ENCODE measurements at regions not wholly inside any gene's neighbourhood (a gene's known extent, or its start where the extent isn't known, plus 50 kb on each side); places are given as distances from the start of the nearest gene placed in this dataset.

DNA sequence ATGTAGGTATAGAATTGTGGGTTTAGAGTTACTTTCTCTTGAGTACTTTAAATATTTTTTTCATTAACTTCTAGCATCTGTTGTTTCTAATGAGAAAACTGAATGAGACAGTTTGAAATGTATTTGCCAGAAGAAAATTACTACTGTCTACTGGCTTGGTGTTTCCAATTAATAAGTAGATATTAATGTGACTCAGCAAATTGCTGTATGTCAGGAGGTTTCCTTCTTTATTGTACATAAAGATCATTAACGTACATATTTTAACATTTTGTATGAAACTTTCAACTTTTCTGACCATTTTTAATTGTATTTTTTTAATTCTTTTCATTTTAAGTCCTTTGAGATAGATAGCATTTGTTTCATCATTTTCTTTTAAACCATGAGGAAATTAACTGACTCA, 135.1 kb upstream of the SLC22A23 start:
- TF ChIP-seq, protein P1, sequence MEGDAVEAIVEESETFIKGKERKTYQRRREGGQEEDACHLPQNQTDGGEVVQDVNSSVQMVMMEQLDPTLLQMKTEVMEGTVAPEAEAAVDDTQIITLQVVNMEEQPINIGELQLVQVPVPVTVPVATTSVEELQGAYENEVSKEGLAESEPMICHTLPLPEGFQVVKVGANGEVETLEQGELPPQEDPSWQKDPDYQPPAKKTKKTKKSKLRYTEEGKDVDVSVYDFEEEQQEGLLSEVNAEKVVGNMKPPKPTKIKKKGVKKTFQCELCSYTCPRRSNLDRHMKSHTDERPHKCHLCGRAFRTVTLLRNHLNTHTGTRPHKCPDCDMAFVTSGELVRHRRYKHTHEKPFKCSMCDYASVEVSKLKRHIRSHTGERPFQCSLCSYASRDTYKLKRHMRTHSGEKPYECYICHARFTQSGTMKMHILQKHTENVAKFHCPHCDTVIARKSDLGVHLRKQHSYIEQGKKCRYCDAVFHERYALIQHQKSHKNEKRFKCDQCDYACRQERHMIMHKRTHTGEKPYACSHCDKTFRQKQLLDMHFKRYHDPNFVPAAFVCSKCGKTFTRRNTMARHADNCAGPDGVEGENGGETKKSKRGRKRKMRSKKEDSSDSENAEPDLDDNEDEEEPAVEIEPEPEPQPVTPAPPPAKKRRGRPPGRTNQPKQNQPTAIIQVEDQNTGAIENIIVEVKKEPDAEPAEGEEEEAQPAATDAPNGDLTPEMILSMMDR (conservative IDR thresholded peaks at IDR 0.05 in 1 of 2, IDR thresholded peaks at IDR 0.05 in 1 of 2; ENCODE audit: extremely low read depth in 1 of 2, insufficient read depth in 1 of 2, low read depth in 1 of 2, low read length in 2 of 2) = no peak
- no peak for TF ChIP-seq EZH2 (IDR thresholded peaks at IDR 0.05; ENCODE audit: borderline replicate concordance, low read length)

Measured in mammary epithelial cell (primary cell).